ENCODE measurements at regions not wholly inside any gene's neighbourhood (a gene's known extent, or its start where the extent isn't known, plus 50 kb on each side); places are given as distances from the start of the nearest gene placed in this dataset.

DNA sequence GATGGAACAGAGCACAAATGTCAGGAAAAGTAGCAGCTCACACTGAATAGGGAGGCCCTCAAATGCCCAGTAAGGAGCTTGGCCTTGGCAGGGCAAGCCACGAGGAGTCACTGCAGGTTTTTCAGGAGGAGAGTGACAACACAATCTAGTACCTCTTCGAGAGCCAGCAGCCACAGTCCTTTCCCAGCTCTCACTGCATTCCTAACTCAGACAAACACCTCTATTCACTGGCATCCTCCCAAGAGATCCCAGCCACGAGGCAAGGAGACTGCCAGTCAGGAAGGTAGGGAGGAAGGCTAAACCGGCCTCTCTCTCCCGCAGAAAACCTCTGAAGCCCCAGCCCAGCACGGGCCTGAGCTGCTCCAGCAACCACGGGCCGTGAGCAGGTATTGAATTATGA, 146.0 kb upstream of the SMAD3 start:
- CTCF ChIA-PET, result no interaction called here
- no peak for ATAC-seq

More for the DNA sequence above, 146.0 kb upstream of the SMAD3 start:
- Histone ChIP-seq H3K36me3 (ENCODE audit: control insufficient read depth in 1 of 2, insufficient read depth in 2 of 2, low read length in 2 of 2) (no peaks in the 10 kb centered on the region), H4K20me1 (ENCODE audit: insufficient read depth) (no peaks in the 10 kb centered on the region), H3K9me2 (ENCODE audit: insufficient read depth) (no peaks in the 10 kb centered on the region), H3K27me3 (ENCODE audit: insufficient read depth, low read length) (no peaks in the 10 kb centered on the region), H3K79me2 (ENCODE audit: insufficient read depth, low read length) (no peaks in the 10 kb centered on the region), H3K27ac (ENCODE audit: low read depth, low read length) (no peak overlapping the region), H2AFZ (ENCODE audit: low read depth, low read length, poor library complexity, severe bottlenecking) (no peak overlapping the region), H3K4me3 (replicated peaks in 1 of 2; ENCODE audit: low read depth in 1 of 2, low read length in 2 of 2) (no peak overlapping the region), H3K4me2 (ENCODE audit: low read length) (no peak overlapping the region), H3K4me1 (ENCODE audit: control insufficient read depth in 1 of 2, insufficient read depth in 2 of 2, low read length in 2 of 2) (peaks cover 0 to 11% of the 10 kb centered on the region in 2 experiments; a peak in 2 of 4 replicates), H3K9me3 (ENCODE audit: control insufficient read depth in 1 of 2, insufficient read depth in 1 of 2, low read depth in 1 of 2, low read length in 2 of 2) (peaks cover 6 to 7% of the 10 kb centered on the region in 2 experiments; a peak in 1 of 4 replicates), H3K9ac (ENCODE audit: low read length) (no peak overlapping the region)
- RAD21 ChIA-PET (ENCODE audit: low non-redundant PET in 1 of 2, low total read pairs in 2 of 2, uncharacterized antibody in 2 of 2, unreplicated experiment in 2 of 2), result no interaction called here
- TF ChIP-seq CEBPB (IDR thresholded peaks at IDR 0.05; ENCODE audit: low read depth), result no peak
- no peak for TF ChIP-seq ZNF274 (IDR thresholded peaks at IDR 0.05; ENCODE audit: low read depth, low read length)
- no peak for TF ChIP-seq SP1 (IDR thresholded peaks at IDR 0.05; ENCODE audit: low read depth)
- TF ChIP-seq MAX (IDR thresholded peaks at IDR 0.05), result no peak
- TF ChIP-seq POLR2A (IDR thresholded peaks at IDR 0.05; ENCODE audit: borderline replicate concordance, extremely low read depth, insufficient read depth, insufficient read length), result no peak
- TF ChIP-seq POLR2AphosphoS5 (IDR thresholded peaks at IDR 0.05; ENCODE audit: low read depth, low read length), result no peak
- no peak for TF ChIP-seq ELF1 (IDR thresholded peaks at IDR 0.05; ENCODE audit: borderline replicate concordance, low read depth)
- TF ChIP-seq, protein P1, sequence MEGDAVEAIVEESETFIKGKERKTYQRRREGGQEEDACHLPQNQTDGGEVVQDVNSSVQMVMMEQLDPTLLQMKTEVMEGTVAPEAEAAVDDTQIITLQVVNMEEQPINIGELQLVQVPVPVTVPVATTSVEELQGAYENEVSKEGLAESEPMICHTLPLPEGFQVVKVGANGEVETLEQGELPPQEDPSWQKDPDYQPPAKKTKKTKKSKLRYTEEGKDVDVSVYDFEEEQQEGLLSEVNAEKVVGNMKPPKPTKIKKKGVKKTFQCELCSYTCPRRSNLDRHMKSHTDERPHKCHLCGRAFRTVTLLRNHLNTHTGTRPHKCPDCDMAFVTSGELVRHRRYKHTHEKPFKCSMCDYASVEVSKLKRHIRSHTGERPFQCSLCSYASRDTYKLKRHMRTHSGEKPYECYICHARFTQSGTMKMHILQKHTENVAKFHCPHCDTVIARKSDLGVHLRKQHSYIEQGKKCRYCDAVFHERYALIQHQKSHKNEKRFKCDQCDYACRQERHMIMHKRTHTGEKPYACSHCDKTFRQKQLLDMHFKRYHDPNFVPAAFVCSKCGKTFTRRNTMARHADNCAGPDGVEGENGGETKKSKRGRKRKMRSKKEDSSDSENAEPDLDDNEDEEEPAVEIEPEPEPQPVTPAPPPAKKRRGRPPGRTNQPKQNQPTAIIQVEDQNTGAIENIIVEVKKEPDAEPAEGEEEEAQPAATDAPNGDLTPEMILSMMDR (IDR thresholded peaks at IDR 0.05 in 2 of 3, conservative IDR thresholded peaks at IDR 0.05 in 1 of 3; ENCODE audit: borderline replicate concordance in 1 of 3, insufficient read depth in 1 of 3, low read depth in 2 of 3, low read length in 2 of 3), result no peak
- no peak for TF ChIP-seq SIN3A (IDR thresholded peaks at IDR 0.05; ENCODE audit: low read depth)
- no peak for TF ChIP-seq TCF7L2 (IDR thresholded peaks at IDR 0.05; ENCODE audit: borderline replicate concordance, extremely low read depth, insufficient read depth, insufficient read length)
- TF ChIP-seq, protein P2, sequence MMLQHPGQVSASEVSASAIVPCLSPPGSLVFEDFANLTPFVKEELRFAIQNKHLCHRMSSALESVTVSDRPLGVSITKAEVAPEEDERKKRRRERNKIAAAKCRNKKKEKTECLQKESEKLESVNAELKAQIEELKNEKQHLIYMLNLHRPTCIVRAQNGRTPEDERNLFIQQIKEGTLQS (IDR thresholded peaks at IDR 0.05), result no peak
- TF ChIP-seq EGR1 (IDR thresholded peaks at IDR 0.05; ENCODE audit: low read depth), result no peak
- no peak for TF ChIP-seq FOSL1 (IDR thresholded peaks at IDR 0.05; ENCODE audit: low read depth)
- no peak for TF ChIP-seq EZH2 (IDR thresholded peaks at IDR 0.05)
- TF ChIP-seq YY1 (IDR thresholded peaks at IDR 0.05; ENCODE audit: extremely low read depth, insufficient replicate concordance, low read depth, low read length), result no peak
- no peak for DNase-seq (ENCODE audit: low read depth, low spot score)
- no TSS peak for BruUV-seq (replicated peaks)
- intact Hi-C loops (cut with micrococcal nuclease), result no loop called here
- POLR2A ChIA-PET, result no interaction called here
